Heart left ventricle (tissue), 16 donors: ENCODE measurements at regions not wholly inside any gene's neighbourhood (a gene's known extent, or its start where the extent isn't known, plus 50 kb on each side); places are given as distances from the start of the nearest gene placed in this dataset.

Experiments
- ATAC-seq, 4 donors: fragments of 200-7000 bp; cut with Tn5 transposase; one replicate each; pipeline ENCODE4 v1.9.1; 2020 to 2022; ENCODE audit warnings: moderate library complexity in 4 of 4, mild to moderate bottlenecking in 3 of 4, moderate number of reproducible peaks in 1 of 4
- DNase-seq, 5 donors: peaks; one replicate each; pipeline ENCODE4 v3.0.0-alpha.2; 2020
- H3K27ac ChIP-seq, 12 donors: fragments of 200-600 bp; sonication (generic) in 4 of 12; one replicate each; pipeline versions ENCODE4 v1.5.0 to v1.8.0; 2016 to 2022; ENCODE audit warnings: mild to moderate bottlenecking in 2 of 12
- H3K27me3 ChIP-seq, 9 donors: fragments of 200-600 bp; sonication (generic) in 2 of 9; one replicate each; pipeline versions ENCODE4 v1.5.1 to v1.8.0; 2016 to 2022; ENCODE audit warnings: mild to moderate bottlenecking in 3 of 9
- H3K36me3 ChIP-seq, 9 donors: fragments of 200-600 bp; sonication (generic) in 2 of 9; one replicate each; pipeline versions ENCODE4 v1.5.0 to v1.8.0; 2018 to 2022; ENCODE audit warnings: mild to moderate bottlenecking in 2 of 9
- H3K4me1 ChIP-seq, 12 donors: fragments of 200-600 bp; sonication (generic) in 4 of 12; one replicate each; pipeline versions ENCODE4 v1.5.0 to v1.8.0; 2016 to 2022; ENCODE audit warnings: mild to moderate bottlenecking in 3 of 12
- H3K4me3 ChIP-seq, 12 donors: fragments of 200-600 bp; sonication (generic) in 4 of 12; one replicate each; pipeline versions ENCODE4 v1.5.0 to v1.8.0; 2017 to 2022; ENCODE audit warnings: mild to moderate bottlenecking in 9 of 12, moderate library complexity in 4 of 12
- H3K9me3 ChIP-seq, 12 donors: fragments of 200-600 bp; sonication (generic) in 4 of 12; one replicate each; pipeline versions ENCODE4 v1.5.0 to v1.8.0; 2016 to 2022; ENCODE audit warnings: mild to moderate bottlenecking in 1 of 12
- POLR2A ChIP-seq, 2 donors: fragments of 450-650 bp; IDR thresholded peaks; one replicate each; pipeline ENCODE4 v1.6.1; 2017; ENCODE audit warnings: antibody characterized with exemption in 2 of 2, mild to moderate bottlenecking in 2 of 2, moderate library complexity in 2 of 2
- WGBS, 4 donors: extraction: QIAGEN DNeasy Blood & Tissue Kit in 2 of 4; methylation state at CpG; one replicate each; pipeline versions ENCODE4 v1.1.5 to v1.1.7; 2013 to 2018; 5-methylcytosine and 5-hydroxymethylcytosine counted together
- intact Hi-C, 10 donors: fragments of 100-400 bp; cut with DNase I; formaldehyde crosslinking; loops; one replicate each; pipeline versions ENCODE4 v1.11.1 to v1.14.2; 2022
- TF ChIP-seq, protein P1 (sequence below), 12 donors: fragments of 200-600 bp; sonication (generic) in 4 of 12; IDR thresholded peaks; one replicate each; pipeline versions ENCODE4 v1.5.0 to v1.8.0; 2018 to 2022; ENCODE audit warnings: antibody characterized with exemption in 12 of 12, mild to moderate bottlenecking in 5 of 12
- donor health status: ischemic (EF 13 %, LVEDD 7.1; RV severe dilation, severe dysfunction).
- donor health status: healthy with polysubstance abuse.
- donor health status: DM: no; HTN: yes; CAD: no.
- donor health status: DM: no; HTN: no; CAD: no.
- donor health status: ischemic (EF 25% LVEDD 6.9; RV normal size, moderate dysfunction).
- donor health status: ischemic (EF 25% LVEDD 5.7; RV mildly dilated, moderate dysfunction).
- donor health status: healthy.
- donor health status: DM: yes; HTN: yes; CAD: no.
- donor health status: ischemic (EF 35%, LVEDD 5.7; RV mildly dilated, moderate dysfunction).
- donor health status: nonischemic (EF 11% LVEDD 7.7; RV severe dilation, severe dysfunction).
- donor health status: DM: yes; HTN: yes; CAD: no.
- donor health status: PGD.
- donor health status: ischemic (EF 29% LVEDD 5.4; RV normal size, mild dysfunction).
- donor health status: nonischemic (EF 23%, LVEDD 6.1; RV moderate dilation, normal function).

- Histone ChIP-seq H3K36me3 (no peaks in the 10 kb centered on the region), H3K27me3 (peaks cover 0 to 10% (median 0%) of the 10 kb centered on the region in 9 donors), H3K9me3 (no peaks in the 10 kb centered on the region), H3K27ac (no peak overlapping the region), H3K4me1 (no peaks in the 10 kb centered on the region), H3K4me3 (no peak overlapping the region)
- WGBS, 4 donors = 64 to 80% (median 74%) methylated on average over 7 of the region's 7 CpGs
- intact Hi-C loops = no loop called here
- no peak for TF ChIP-seq POLR2A (IDR thresholded peaks at IDR 0.05)
- TF ChIP-seq, protein P1, sequence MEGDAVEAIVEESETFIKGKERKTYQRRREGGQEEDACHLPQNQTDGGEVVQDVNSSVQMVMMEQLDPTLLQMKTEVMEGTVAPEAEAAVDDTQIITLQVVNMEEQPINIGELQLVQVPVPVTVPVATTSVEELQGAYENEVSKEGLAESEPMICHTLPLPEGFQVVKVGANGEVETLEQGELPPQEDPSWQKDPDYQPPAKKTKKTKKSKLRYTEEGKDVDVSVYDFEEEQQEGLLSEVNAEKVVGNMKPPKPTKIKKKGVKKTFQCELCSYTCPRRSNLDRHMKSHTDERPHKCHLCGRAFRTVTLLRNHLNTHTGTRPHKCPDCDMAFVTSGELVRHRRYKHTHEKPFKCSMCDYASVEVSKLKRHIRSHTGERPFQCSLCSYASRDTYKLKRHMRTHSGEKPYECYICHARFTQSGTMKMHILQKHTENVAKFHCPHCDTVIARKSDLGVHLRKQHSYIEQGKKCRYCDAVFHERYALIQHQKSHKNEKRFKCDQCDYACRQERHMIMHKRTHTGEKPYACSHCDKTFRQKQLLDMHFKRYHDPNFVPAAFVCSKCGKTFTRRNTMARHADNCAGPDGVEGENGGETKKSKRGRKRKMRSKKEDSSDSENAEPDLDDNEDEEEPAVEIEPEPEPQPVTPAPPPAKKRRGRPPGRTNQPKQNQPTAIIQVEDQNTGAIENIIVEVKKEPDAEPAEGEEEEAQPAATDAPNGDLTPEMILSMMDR (IDR thresholded peaks at IDR 0.05) = no peak
- ATAC-seq (no peak), DNase-seq (no peak)
These were observed 113.5 kb upstream of the TOPAZ1 start for GRCh38 chr3:44128057-44128775.

GRCh38 chr3:44130249-44130648 lies 111.4 kb upstream of the TOPAZ1 start:
- Histone ChIP-seq H3K36me3 (no peaks in the 10 kb centered on the region), H3K9me3 (no peaks in the 10 kb centered on the region), H3K27ac (no peak overlapping the region), H3K4me1 (no peaks in the 10 kb centered on the region), H3K27me3 (peaks cover 0 to 22% (median 0%) of the 10 kb centered on the region in 9 donors), H3K4me3 (no peak overlapping the region)
- ATAC-seq = no peak
- DNase-seq = no peak
- intact Hi-C loops = no loop called here
- TF ChIP-seq, protein P1 (IDR thresholded peaks at IDR 0.05) = no peak
- TF ChIP-seq POLR2A (IDR thresholded peaks at IDR 0.05) = no peak
- 75 to 85% (median 78%) methylated on average over 4 of the region's 4 CpGs for WGBS, 4 donors

DNA sequence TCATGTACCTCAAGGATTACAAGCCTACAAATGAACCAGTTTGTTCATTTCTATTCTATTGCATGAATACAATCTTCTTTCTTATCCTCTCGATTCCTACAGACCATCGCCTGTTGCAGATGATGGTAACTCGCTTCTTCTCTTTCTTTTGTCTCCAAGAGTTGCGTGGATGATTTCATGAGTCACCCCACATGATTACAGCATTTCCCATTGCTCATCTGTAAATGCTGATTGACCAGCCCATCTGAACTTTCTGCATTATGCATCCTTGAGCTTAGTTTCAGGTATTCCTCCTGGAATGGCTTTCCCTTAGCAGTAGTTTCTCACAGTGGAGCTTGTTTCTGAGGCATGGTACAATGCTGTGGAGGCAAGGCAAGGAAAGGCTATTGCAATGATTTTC lies 109.6 kb upstream of the TOPAZ1 start:
- DNase-seq (no peak), ATAC-seq (no peak)
- Histone ChIP-seq H3K4me3 (no peak overlapping the region), H3K9me3 (no peaks in the 10 kb centered on the region), H3K27me3 (peaks cover 0 to 22% (median 0%) of the 10 kb centered on the region in 9 donors), H3K4me1 (no peaks in the 10 kb centered on the region), H3K27ac (no peak overlapping the region), H3K36me3 (no peaks in the 10 kb centered on the region)
- 86 to 91% (median 89%) methylated on average over 4 of the region's 4 CpGs for WGBS, 4 donors
- intact Hi-C loops = no loop called here
- TF ChIP-seq, protein P1 (IDR thresholded peaks at IDR 0.05) = no peak
- no peak for TF ChIP-seq POLR2A (IDR thresholded peaks at IDR 0.05)

DNA sequence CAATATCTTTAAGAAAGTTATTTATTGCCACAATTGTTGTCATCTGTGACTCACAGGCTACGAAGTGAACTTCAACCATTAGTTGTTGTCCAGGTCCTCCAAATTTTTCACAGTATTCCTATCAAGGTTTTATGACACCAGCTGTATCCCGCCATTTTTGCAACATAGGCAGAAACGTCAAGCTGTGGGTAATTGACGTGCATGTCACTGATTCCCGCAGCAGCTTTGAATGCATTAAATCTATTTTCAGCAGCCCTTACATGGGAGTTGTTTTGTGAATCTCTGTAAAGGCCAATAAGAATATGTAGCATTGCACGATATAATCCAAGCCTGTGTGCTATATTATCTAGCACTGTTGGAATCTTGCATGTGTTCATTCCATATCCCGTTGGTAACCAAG lies 109.1 kb upstream of the TOPAZ1 start:
- no peak for DNase-seq
- Histone ChIP-seq H3K27me3 (peaks cover 0 to 22% (median 0%) of the 10 kb centered on the region in 9 donors), H3K4me1 (no peaks in the 10 kb centered on the region), H3K9me3 (no peaks in the 10 kb centered on the region), H3K4me3 (no peak overlapping the region), H3K27ac (no peak overlapping the region), H3K36me3 (no peaks in the 10 kb centered on the region)
- no peak for TF ChIP-seq POLR2A (IDR thresholded peaks at IDR 0.05)
- TF ChIP-seq, protein P1 (IDR thresholded peaks at IDR 0.05) = no peak
- ATAC-seq = no peak
- intact Hi-C loops = no loop called here
- WGBS, 4 donors = 79 to 82% (median 80%) methylated on average over 7 of the region's 7 CpGs
